ENCODE measurements at regions not wholly inside any gene's neighbourhood (a gene's known extent, or its start where the extent isn't known, plus 50 kb on each side); places are given as distances from the start of the nearest gene placed in this dataset.

- TF ChIP-seq, protein P1, sequence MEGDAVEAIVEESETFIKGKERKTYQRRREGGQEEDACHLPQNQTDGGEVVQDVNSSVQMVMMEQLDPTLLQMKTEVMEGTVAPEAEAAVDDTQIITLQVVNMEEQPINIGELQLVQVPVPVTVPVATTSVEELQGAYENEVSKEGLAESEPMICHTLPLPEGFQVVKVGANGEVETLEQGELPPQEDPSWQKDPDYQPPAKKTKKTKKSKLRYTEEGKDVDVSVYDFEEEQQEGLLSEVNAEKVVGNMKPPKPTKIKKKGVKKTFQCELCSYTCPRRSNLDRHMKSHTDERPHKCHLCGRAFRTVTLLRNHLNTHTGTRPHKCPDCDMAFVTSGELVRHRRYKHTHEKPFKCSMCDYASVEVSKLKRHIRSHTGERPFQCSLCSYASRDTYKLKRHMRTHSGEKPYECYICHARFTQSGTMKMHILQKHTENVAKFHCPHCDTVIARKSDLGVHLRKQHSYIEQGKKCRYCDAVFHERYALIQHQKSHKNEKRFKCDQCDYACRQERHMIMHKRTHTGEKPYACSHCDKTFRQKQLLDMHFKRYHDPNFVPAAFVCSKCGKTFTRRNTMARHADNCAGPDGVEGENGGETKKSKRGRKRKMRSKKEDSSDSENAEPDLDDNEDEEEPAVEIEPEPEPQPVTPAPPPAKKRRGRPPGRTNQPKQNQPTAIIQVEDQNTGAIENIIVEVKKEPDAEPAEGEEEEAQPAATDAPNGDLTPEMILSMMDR (IDR thresholded peaks at IDR 0.05; ENCODE audit: insufficient read depth, low read length, poor library complexity, severe bottlenecking): no peak
- TF ChIP-seq EZH2phosphoT487 (conservative IDR thresholded peaks at IDR 0.05; ENCODE audit: low read length): no peak
These were observed 94.0 kb upstream of the DKK2 start for GRCh38 chr4:107130157-107130556.

Measured in SU-DHL-6 (cell line).